Skeletal muscle cell (primary cell): ENCODE measurements at regions not wholly inside any gene's neighbourhood (a gene's known extent, or its start where the extent isn't known, plus 50 kb on each side); places are given as distances from the start of the nearest gene placed in this dataset.

Experiments used
- DNase-seq: peaks from one replicate; pipeline ENCODE4 v3.0.0-alpha.2; 2010; ENCODE audit warnings: low read depth
- H3K4me3 ChIP-seq: 2 replicates; pipeline ENCODE4 v1.5.1; 2011; ENCODE audit warnings: low read depth, mild to moderate bottlenecking, control low read depth, low read length, moderate library complexity

GRCh38 chr22:48147831-48148230, 1385.4 kb downstream of the TBC1D22A start:
- no peak for DNase-seq
- no peak overlapping the region for H3K4me3 ChIP-seq

- no peak overlapping the region for H3K4me3 ChIP-seq
- DNase-seq = no peak
Measured at GRCh38 chr22:48147404-48147803, 1385.0 kb downstream of the TBC1D22A start.

- no peak overlapping the region for H3K4me3 ChIP-seq
- no peak for DNase-seq
Measured at GRCh38 chr22:48146426-48146825, 1384.0 kb downstream of the TBC1D22A start.

- DNase-seq = no peak
Measured at GRCh38 chr22:48145738-48146137, 1383.3 kb downstream of the TBC1D22A start.

GRCh38 chr22:48144318-48144717, 1381.9 kb downstream of the TBC1D22A start:
- no peak overlapping the region for H3K4me3 ChIP-seq
- no peak for DNase-seq

More at GRCh38 chr22:48145738-48146137, 1383.3 kb downstream of the TBC1D22A start:
- H3K4me3 ChIP-seq = no peak overlapping the region

GRCh38 chr22:48143856-48144255, 1381.4 kb downstream of the TBC1D22A start:
- no peak for DNase-seq
- H3K4me3 ChIP-seq = no peak overlapping the region

- DNase-seq = no peak
- H3K4me3 ChIP-seq = no peak overlapping the region
Measured at GRCh38 chr22:48142388-48142787, 1379.9 kb downstream of the TBC1D22A start.

- no peak overlapping the region for H3K4me3 ChIP-seq
- DNase-seq = no peak
Measured at GRCh38 chr22:48141301-48141700, 1378.9 kb downstream of the TBC1D22A start.

- DNase-seq = no peak
- H3K4me3 ChIP-seq = no peak overlapping the region
Measured at GRCh38 chr22:48140261-48140813, 1377.9 kb downstream of the TBC1D22A start.

- no peak for DNase-seq
Measured at GRCh38 chr22:48139776-48140175, 1377.3 kb downstream of the TBC1D22A start.

GRCh38 chr22:48138855-48139254, 1376.4 kb downstream of the TBC1D22A start:
- no peak for DNase-seq
- no peak overlapping the region for H3K4me3 ChIP-seq

More at GRCh38 chr22:48139776-48140175, 1377.3 kb downstream of the TBC1D22A start:
- H3K4me3 ChIP-seq = no peak overlapping the region

GRCh38 chr22:48138427-48138826, 1376.0 kb downstream of the TBC1D22A start:
- no peak for DNase-seq
- H3K4me3 ChIP-seq = no peak overlapping the region

GRCh38 chr22:48137640-48138039, 1375.2 kb downstream of the TBC1D22A start:
- DNase-seq = no peak
- H3K4me3 ChIP-seq = no peak overlapping the region

- no peak overlapping the region for H3K4me3 ChIP-seq
- no peak for DNase-seq
Measured at GRCh38 chr22:48135592-48135991, 1373.1 kb downstream of the TBC1D22A start.

- DNase-seq = no peak
- no peak overlapping the region for H3K4me3 ChIP-seq
Measured at GRCh38 chr22:48125416-48125815, 1363.0 kb downstream of the TBC1D22A start.

- H3K4me3 ChIP-seq = no peak overlapping the region
- no peak for DNase-seq
Measured at GRCh38 chr22:48121984-48122383, 1359.5 kb downstream of the TBC1D22A start.

GRCh38 chr22:48118654-48119053, 1356.2 kb downstream of the TBC1D22A start:
- H3K4me3 ChIP-seq = no peak overlapping the region
- no peak for DNase-seq

GRCh38 chr22:48116871-48117270, 1354.4 kb downstream of the TBC1D22A start:
- DNase-seq = no peak

GRCh38 chr22:48112687-48113521, 1350.5 kb downstream of the TBC1D22A start:
- no peak overlapping the region for H3K4me3 ChIP-seq
- DNase-seq = no peak

More at GRCh38 chr22:48116871-48117270, 1354.4 kb downstream of the TBC1D22A start:
- H3K4me3 ChIP-seq = no peak overlapping the region

- H3K4me3 ChIP-seq = no peak overlapping the region
- no peak for DNase-seq
Measured at GRCh38 chr22:48106715-48107259, 1344.3 kb downstream of the TBC1D22A start.

- DNase-seq = no peak
- no peak overlapping the region for H3K4me3 ChIP-seq
Measured at GRCh38 chr22:48106215-48106614, 1343.8 kb downstream of the TBC1D22A start.
